Osteocyte (in vitro differentiated cells): ENCODE measurements at regions not wholly inside any gene's neighbourhood (a gene's known extent, or its start where the extent isn't known, plus 50 kb on each side); places are given as distances from the start of the nearest gene placed in this dataset.
"Not testable (repeated sequence)": the region's sequence is repeated elsewhere in the genome, so short reads cannot be mapped to it uniquely, and the experiment has no call there.

ENCODE experiments used
- DNase-seq: peaks from one replicate; pipeline ENCODE4 v3.0.0; 2021; ENCODE audit warnings: mixed read lengths; ENCODE audit not compliant: unreplicated experiment; ENCODE audit errors: extremely low spot score
- H3K27ac Mint-ChIP-seq: one replicate; pipeline ENCODE4 v1.8.0; 2021; ENCODE audit warnings: mild to moderate bottlenecking, mixed read lengths; ENCODE audit not compliant: unreplicated experiment
- H3K27me3 Mint-ChIP-seq: one replicate; pipeline ENCODE4 v1.8.0; 2021; ENCODE audit warnings: mixed read lengths; ENCODE audit not compliant: unreplicated experiment
- H3K36me3 Mint-ChIP-seq: one replicate; pipeline ENCODE4 v1.8.0; 2021; ENCODE audit warnings: mixed read lengths; ENCODE audit not compliant: unreplicated experiment
- H3K4me1 Mint-ChIP-seq: one replicate; pipeline ENCODE4 v1.8.0; 2021; ENCODE audit warnings: mixed read lengths; ENCODE audit not compliant: unreplicated experiment
- H3K4me3 Mint-ChIP-seq: one replicate; pipeline ENCODE4 v1.8.0; 2021; ENCODE audit warnings: mild to moderate bottlenecking, moderate library complexity, mixed read lengths; ENCODE audit not compliant: unreplicated experiment
- H3K9me3 Mint-ChIP-seq: one replicate; pipeline ENCODE4 v1.8.0; 2021; ENCODE audit warnings: mixed read lengths; ENCODE audit not compliant: unreplicated experiment
- TF ChIP-seq, protein P1 (sequence below): fragments of 200-600 bp; sonication (generic); IDR thresholded peaks from 2 replicates; pipeline ENCODE4 v1.5.0; 2021; ENCODE audit warnings: antibody characterized with exemption, mild to moderate bottlenecking, moderate library complexity

DNA sequence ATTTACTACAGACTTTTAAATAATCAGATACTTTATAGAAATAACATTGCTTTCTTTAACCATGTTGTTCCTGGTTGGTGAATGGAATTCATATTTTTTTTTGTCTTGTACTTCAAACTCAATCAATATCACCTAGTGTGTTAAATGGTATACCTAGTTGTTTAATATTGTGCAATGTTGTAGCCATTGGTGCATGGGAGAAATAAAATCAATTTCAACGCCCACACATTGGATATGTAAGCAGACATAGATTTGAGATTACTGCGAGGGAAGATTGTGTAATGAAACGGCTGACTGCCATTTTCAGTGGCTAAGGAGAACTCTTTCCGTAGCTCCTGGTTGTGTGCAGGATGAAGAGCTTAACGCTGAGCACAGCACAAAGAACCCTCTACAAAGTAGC lies 626.1 kb downstream of the TMEM182 start:
- H3K4me1 Mint-ChIP-seq: no peaks in the 10 kb centered on the region
- TF ChIP-seq, protein P1, sequence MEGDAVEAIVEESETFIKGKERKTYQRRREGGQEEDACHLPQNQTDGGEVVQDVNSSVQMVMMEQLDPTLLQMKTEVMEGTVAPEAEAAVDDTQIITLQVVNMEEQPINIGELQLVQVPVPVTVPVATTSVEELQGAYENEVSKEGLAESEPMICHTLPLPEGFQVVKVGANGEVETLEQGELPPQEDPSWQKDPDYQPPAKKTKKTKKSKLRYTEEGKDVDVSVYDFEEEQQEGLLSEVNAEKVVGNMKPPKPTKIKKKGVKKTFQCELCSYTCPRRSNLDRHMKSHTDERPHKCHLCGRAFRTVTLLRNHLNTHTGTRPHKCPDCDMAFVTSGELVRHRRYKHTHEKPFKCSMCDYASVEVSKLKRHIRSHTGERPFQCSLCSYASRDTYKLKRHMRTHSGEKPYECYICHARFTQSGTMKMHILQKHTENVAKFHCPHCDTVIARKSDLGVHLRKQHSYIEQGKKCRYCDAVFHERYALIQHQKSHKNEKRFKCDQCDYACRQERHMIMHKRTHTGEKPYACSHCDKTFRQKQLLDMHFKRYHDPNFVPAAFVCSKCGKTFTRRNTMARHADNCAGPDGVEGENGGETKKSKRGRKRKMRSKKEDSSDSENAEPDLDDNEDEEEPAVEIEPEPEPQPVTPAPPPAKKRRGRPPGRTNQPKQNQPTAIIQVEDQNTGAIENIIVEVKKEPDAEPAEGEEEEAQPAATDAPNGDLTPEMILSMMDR: no peak
- H3K27me3 Mint-ChIP-seq: no peaks in the 10 kb centered on the region
- DNase-seq: no peak
- peaks cover 4% of the 10 kb centered on the region for H3K9me3 Mint-ChIP-seq
- no peak overlapping the region for H3K4me3 Mint-ChIP-seq
- H3K36me3 Mint-ChIP-seq: no peaks in the 10 kb centered on the region
- H3K27ac Mint-ChIP-seq: no peak overlapping the region

DNA sequence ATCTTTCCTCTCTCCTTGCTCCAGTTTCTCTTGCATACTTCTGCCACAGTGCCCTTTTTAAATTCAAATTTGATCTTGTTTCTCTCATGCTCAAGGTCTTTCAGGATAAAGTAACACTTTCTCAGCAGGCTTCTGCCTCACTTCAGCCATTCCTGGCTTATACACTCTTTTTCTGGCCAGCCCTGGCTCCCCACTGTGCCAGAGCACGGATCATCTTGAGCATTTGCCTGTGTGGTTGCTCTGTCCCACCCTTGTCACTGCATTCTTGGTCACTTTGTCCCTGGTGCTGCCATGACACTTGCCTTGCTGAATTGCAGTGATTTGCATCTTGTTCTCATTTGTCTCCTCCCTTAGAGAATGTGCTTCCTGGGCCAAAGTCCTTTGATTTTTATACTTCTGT lies 634.3 kb downstream of the TMEM182 start:
- Mint-ChIP-seq H3K36me3 (no peaks in the 10 kb centered on the region), H3K4me1 (no peaks in the 10 kb centered on the region), H3K4me3 (no peak overlapping the region), H3K9me3 (no peaks in the 10 kb centered on the region), H3K27ac (no peak overlapping the region), H3K27me3 (no peaks in the 10 kb centered on the region)
- DNase-seq: no peak
- TF ChIP-seq, protein P1: no peak

DNA sequence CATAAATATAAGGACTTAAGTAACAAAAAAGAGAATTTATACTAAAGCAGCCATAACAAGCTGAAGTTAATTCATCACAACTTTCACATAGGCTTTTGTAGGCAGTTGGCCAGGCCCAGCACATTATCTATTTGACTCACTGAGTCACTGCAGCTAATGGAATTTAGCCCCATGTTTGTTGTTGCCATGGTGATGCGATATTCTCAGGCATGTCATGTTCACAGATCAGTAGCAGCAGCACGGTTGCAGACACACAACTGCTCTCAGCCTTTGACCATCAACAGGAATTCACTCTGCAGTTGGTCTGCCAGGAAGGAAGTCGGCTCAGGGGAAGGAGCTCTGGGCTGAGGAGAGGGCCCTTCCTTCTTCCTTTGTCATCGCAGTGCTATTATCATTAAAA lies 639.8 kb downstream of the TMEM182 start:
- Mint-ChIP-seq H3K27me3 (no peaks in the 10 kb centered on the region), H3K36me3 (no peaks in the 10 kb centered on the region), H3K27ac (no peak overlapping the region), H3K4me3 (no peak overlapping the region), H3K9me3 (no peaks in the 10 kb centered on the region), H3K4me1 (no peaks in the 10 kb centered on the region)
- TF ChIP-seq, protein P1: no peak
- DNase-seq: no peak

DNA sequence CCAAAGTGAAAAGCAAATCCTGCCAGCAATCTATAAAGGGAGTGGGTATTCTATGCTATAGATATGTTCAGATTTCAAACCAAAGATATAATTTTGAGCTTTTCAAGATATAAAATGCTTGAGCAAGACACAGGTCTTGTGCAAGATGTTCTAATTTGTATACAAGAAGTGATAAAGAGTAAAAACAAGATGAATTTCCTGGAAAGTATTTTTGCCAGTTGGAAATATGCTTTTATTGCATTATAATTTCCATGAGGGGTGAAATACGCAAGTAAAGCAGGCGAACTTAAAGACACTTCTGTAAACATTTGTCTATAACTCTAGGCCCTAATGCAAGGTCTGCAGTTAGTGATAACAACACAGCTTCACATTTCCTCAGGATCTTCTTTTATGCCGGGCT lies 640.5 kb downstream of the TMEM182 start:
- no peaks in the 10 kb centered on the region for H3K36me3 Mint-ChIP-seq
- H3K4me1 Mint-ChIP-seq: no peaks in the 10 kb centered on the region
- no peaks in the 10 kb centered on the region for H3K27me3 Mint-ChIP-seq
- TF ChIP-seq, protein P1: no peak
- no peaks in the 10 kb centered on the region for H3K9me3 Mint-ChIP-seq
- no peak overlapping the region for H3K4me3 Mint-ChIP-seq
- H3K27ac Mint-ChIP-seq: no peak overlapping the region
- DNase-seq: no peak

DNA sequence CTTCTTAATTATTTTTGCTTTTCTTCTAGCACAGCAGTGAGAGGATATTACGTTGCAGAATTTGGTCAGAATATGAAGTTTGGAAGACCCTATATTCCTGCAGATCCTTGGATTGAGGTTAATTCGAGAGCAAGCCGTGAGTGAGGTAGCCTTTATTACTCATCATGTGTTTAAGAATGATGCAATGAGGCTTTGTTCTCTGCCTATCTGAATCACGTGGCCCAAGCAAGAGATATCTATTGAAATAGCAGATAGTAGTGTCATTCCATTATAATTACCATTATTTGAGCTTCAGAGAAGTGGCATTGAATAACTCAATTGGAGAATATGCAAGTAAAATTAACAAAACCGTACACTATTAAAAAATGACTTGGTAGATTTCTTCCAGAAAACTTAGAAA lies 641.1 kb downstream of the TMEM182 start:
- H3K27me3 Mint-ChIP-seq: no peaks in the 10 kb centered on the region
- H3K4me3 Mint-ChIP-seq: no peak overlapping the region
- TF ChIP-seq, protein P1: no peak
- DNase-seq: no peak
- H3K4me1 Mint-ChIP-seq: no peaks in the 10 kb centered on the region
- H3K27ac Mint-ChIP-seq: no peak overlapping the region
- H3K36me3 Mint-ChIP-seq: no peaks in the 10 kb centered on the region
- H3K9me3 Mint-ChIP-seq: no peaks in the 10 kb centered on the region

DNA sequence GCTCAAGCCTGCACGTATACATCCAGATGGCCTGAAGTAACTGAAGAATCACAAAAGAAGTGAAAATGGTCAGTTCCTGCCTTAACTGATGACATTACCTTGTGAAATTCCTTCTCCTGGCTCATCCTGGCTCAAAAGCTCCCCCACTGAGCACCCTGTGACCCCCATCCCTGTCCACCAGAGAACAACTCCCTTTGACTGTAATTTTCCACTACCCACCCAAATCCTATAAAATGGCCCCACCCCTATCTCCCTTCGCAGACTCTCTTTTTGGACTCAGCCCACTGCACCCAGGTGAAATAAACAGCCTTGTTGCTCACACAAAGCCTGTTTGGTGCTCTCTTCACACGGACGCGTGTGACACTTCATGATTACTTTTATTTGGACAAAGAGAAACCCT lies 641.6 kb downstream of the TMEM182 start:
- not testable (repeated sequence) for H3K4me3 Mint-ChIP-seq, H3K27me3 Mint-ChIP-seq, H3K36me3 Mint-ChIP-seq, H3K27ac Mint-ChIP-seq, DNase-seq, H3K4me1 Mint-ChIP-seq, H3K9me3 Mint-ChIP-seq
